ENCODE measurements at regions not wholly inside any gene's neighbourhood (a gene's known extent, or its start where the extent isn't known, plus 50 kb on each side); places are given as distances from the start of the nearest gene placed in this dataset.

- no peak for TF ChIP-seq CTCF (IDR thresholded peaks at IDR 0.05; ENCODE audit: borderline replicate concordance, insufficient read depth, low read depth, low read length)
- no peak overlapping the region for H3K4me3 ChIP-seq (ENCODE audit: low read depth, low read length)
Measured at GRCh38 chr16:85346404-85347212, 234.3 kb upstream of the CIBAR2 start.

DNA sequence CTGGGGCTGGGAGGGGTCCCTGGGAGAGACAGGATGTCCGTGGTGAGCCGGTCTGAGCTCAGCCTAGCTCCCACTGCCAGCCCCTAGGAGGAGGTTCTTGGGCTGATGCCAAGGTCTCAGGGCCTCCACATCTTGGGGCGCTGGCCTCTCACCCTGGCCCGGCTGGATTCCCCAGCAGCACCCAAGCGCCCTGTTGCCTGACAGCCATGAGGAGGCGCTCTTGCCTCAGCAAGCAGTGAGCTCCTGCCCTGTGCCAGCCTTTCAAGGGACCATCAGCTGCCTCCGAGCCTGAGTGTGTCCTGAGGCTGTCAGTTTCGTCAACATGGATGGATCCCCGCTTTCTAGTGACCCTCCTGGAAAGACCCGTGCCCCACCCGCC, 234.9 kb upstream of the CIBAR2 start:
- peak; percentile 39; the same call in 1 of the 2 replicates for TF ChIP-seq CTCF (IDR thresholded peaks at IDR 0.05; ENCODE audit: borderline replicate concordance, insufficient read depth, low read depth, low read length)
- no peak overlapping the region for H3K4me3 ChIP-seq (ENCODE audit: low read depth, low read length)

GRCh38 chr16:85348065-85348840, 236.0 kb upstream of the CIBAR2 start:
- H3K4me3 ChIP-seq (ENCODE audit: low read depth, low read length), result no peak overlapping the region
- TF ChIP-seq CTCF (IDR thresholded peaks at IDR 0.05; ENCODE audit: borderline replicate concordance, insufficient read depth, low read depth, low read length), result no peak

DNA sequence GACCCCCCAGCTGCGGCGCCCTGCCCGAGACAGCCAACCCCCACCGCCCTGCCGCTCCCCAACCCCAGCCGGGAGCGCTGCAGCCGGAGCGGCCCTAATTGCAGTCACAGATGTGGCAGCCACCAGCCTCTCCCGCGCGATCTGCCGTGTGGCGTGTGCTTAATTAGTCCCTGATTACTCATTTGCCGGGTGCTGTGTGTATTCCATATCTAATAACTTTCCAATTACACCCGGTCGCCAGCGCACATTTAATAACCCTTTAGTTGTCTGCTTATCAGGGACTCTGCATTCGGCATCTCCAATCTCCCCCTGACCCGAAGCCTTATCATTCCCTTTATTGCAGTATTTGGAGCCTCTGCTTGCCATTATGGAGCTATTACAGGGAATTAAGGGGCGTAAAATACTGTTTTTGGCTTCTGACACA, 236.7 kb upstream of the CIBAR2 start:
- no peak for TF ChIP-seq CTCF (IDR thresholded peaks at IDR 0.05; ENCODE audit: borderline replicate concordance, insufficient read depth, low read depth, low read length)
- no peak overlapping the region for H3K4me3 ChIP-seq (ENCODE audit: low read depth, low read length)

GRCh38 chr16:85349365-85350145, 237.3 kb upstream of the CIBAR2 start:
- no peak overlapping the region for H3K4me3 ChIP-seq (ENCODE audit: low read depth, low read length)
- no peak for TF ChIP-seq CTCF (IDR thresholded peaks at IDR 0.05; ENCODE audit: borderline replicate concordance, insufficient read depth, low read depth, low read length)

GRCh38 chr16:85350146-85350728, 238.0 kb upstream of the CIBAR2 start:
- H3K4me3 ChIP-seq (ENCODE audit: low read depth, low read length), result no peak overlapping the region

More at GRCh38 chr16:85350146-85350728, 238.0 kb upstream of the CIBAR2 start:
- TF ChIP-seq CTCF (IDR thresholded peaks at IDR 0.05; ENCODE audit: borderline replicate concordance, insufficient read depth, low read depth, low read length), result no peak

All from GM12875 (cell line).